ENCODE measurements at regions not wholly inside any gene's neighbourhood (a gene's known extent, or its start where the extent isn't known, plus 50 kb on each side); places are given as distances from the start of the nearest gene placed in this dataset.

DNA sequence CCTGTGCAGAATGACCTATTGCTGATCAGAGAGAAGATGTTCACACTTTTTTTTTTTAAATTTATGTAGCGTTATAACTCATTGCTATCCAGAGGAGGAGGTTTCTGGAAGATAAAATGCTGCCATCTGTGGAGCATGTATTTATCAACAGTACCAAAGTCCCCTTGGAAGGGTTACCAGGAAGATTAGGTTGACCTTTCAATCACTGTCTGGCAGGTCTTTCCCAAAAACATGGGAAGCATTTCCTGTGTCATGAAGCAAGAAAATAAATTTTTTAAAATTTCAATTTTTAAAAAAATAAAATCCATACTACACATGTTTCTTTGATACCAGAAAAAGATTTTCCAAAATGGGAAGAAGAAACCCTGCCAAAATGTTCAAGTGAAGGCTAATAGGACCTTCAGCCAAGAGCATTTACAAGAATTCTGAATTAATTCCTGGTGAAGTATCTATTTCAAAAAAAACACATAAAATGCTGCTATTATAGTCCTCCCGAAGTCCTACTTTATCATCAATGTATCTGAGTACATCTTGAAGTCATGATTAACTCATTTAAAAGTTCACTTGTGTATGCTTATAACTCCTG lies 143.9 kb upstream of the RND3 start:
- TF ChIP-seq, protein P1, sequence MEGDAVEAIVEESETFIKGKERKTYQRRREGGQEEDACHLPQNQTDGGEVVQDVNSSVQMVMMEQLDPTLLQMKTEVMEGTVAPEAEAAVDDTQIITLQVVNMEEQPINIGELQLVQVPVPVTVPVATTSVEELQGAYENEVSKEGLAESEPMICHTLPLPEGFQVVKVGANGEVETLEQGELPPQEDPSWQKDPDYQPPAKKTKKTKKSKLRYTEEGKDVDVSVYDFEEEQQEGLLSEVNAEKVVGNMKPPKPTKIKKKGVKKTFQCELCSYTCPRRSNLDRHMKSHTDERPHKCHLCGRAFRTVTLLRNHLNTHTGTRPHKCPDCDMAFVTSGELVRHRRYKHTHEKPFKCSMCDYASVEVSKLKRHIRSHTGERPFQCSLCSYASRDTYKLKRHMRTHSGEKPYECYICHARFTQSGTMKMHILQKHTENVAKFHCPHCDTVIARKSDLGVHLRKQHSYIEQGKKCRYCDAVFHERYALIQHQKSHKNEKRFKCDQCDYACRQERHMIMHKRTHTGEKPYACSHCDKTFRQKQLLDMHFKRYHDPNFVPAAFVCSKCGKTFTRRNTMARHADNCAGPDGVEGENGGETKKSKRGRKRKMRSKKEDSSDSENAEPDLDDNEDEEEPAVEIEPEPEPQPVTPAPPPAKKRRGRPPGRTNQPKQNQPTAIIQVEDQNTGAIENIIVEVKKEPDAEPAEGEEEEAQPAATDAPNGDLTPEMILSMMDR (conservative IDR thresholded peaks at IDR 0.05), result no peak
- no peak for TF ChIP-seq EZH2 (IDR thresholded peaks at IDR 0.05; ENCODE audit: low read depth)

Measured in PC-9 (cell line).